ENCODE measurements at regions not wholly inside any gene's neighbourhood (a gene's known extent, or its start where the extent isn't known, plus 50 kb on each side); places are given as distances from the start of the nearest gene placed in this dataset.

GRCh38 chr2:236674238-236674637 lies 104.6 kb downstream of the ACKR3 start:
- DNase-seq: no peak

GRCh38 chr2:236674646-236675045 lies 105.0 kb downstream of the ACKR3 start:
- no peak for DNase-seq

GRCh38 chr2:236675051-236675450 lies 105.4 kb downstream of the ACKR3 start:
- DNase-seq: no peak

- DNase-seq: no peak
These were observed 105.9 kb downstream of the ACKR3 start for GRCh38 chr2:236675526-236675925.

GRCh38 chr2:236676136-236676873 lies 106.7 kb downstream of the ACKR3 start:
- no peak for DNase-seq

- no peak for DNase-seq
These were observed 107.7 kb downstream of the ACKR3 start for GRCh38 chr2:236677368-236677767.

GRCh38 chr2:236678307-236678975 lies 108.8 kb downstream of the ACKR3 start:
- no peak for DNase-seq

- no peak for DNase-seq
These were observed 110.5 kb downstream of the ACKR3 start for GRCh38 chr2:236679884-236680860.

- no peak for DNase-seq
These were observed 113.2 kb downstream of the ACKR3 start for GRCh38 chr2:236682651-236683422.

- no peak for DNase-seq
These were observed 115.1 kb downstream of the ACKR3 start for GRCh38 chr2:236684504-236685256.

- DNase-seq: no peak
These were observed 115.7 kb downstream of the ACKR3 start for GRCh38 chr2:236685361-236685760.

- no peak for DNase-seq
These were observed 116.4 kb downstream of the ACKR3 start for GRCh38 chr2:236685979-236686520.

GRCh38 chr2:236686561-236686960 lies 116.9 kb downstream of the ACKR3 start:
- no peak for DNase-seq

GRCh38 chr2:236687296-236687965 lies 117.8 kb downstream of the ACKR3 start:
- DNase-seq: no peak

GRCh38 chr2:236688157-236688556 lies 118.5 kb downstream of the ACKR3 start:
- no peak for DNase-seq

- no peak for DNase-seq
These were observed 119.2 kb downstream of the ACKR3 start for GRCh38 chr2:236688563-236689392.

GRCh38 chr2:236689393-236689700 lies 119.7 kb downstream of the ACKR3 start:
- DNase-seq: no peak

GRCh38 chr2:236689981-236690380 lies 120.4 kb downstream of the ACKR3 start:
- no peak for DNase-seq

- DNase-seq: no peak
These were observed 121.1 kb downstream of the ACKR3 start for GRCh38 chr2:236690726-236691125.

GRCh38 chr2:236691799-236692167 lies 122.2 kb downstream of the ACKR3 start:
- DNase-seq: no peak
